GM12878 (cell line): ENCODE measurements at regions not wholly inside any gene's neighbourhood (a gene's known extent, or its start where the extent isn't known, plus 50 kb on each side); places are given as distances from the start of the nearest gene placed in this dataset.

Experiments
- ATAC-seq: fragments of 200-7000 bp; cut with Tn5 transposase; 3 replicates; pipeline ENCODE4 v1.9.1; 2020; ENCODE audit warnings: mild to moderate bottlenecking, moderate library complexity
- BruUV-seq: library from RNA; stranded (reverse); fragments of 400-500 nt; replicated peaks from 2 replicates; lab custom pipeline; 2021; lab: Mats Ljungman, UMichigan
- CTCF ChIA-PET: fragments of 300-600 bp; sonication (Branson Sonifier 250); formaldehyde crosslinking; extraction: SDS; loops from one replicate; lab custom pipeline; 2021; ENCODE audit warnings: inconsistent platforms; lab: Yijun Ruan, JAX
- POLR2A ChIA-PET: fragments of 350-600 bp; formaldehyde crosslinking; extraction: SDS; loops from one replicate; lab custom pipeline; 2021; ENCODE audit warnings: inconsistent platforms; lab: Charles Lee
- RAD21 ChIA-PET: fragments of 300-600 bp; sonication (Branson Sonifier 250); formaldehyde crosslinking; loops from one replicate; lab custom pipeline; 2023; ENCODE audit warnings: antibody characterized with exemption; ENCODE audit not compliant: unreplicated experiment; lab: Charles Lee
- SMC1A ChIA-PET: fragments of 300-600 bp; sonication (Branson Sonifier 250); formaldehyde crosslinking; loops from one replicate; lab custom pipeline; 2023; ENCODE audit not compliant: unreplicated experiment, uncharacterized antibody; lab: Charles Lee
- DNase-seq: peaks from one replicate; pipeline ENCODE4 v3.0.0-alpha.2; 2011; ENCODE audit warnings: low read depth, low spot score
- FAIRE-seq: peaks from 3 replicates; lab custom pipeline; 2011; peaks lifted over from hg19 to GRCh38; lab: Jason Lieb, UNC
- H2AFZ ChIP-seq: 2 replicates; pipeline ENCODE4 v1.6.0; 2011; ENCODE audit warnings: low read depth, low read length, control low read depth; ENCODE audit not compliant: control insufficient read depth
- H3K27ac ChIP-seq: 2 replicates; pipeline ENCODE4 v1.5.1; 2011; ENCODE audit warnings: control low read depth; ENCODE audit not compliant: control insufficient read depth, insufficient read depth
- H3K27me3 ChIP-seq, 2 experiments: replicated peaks in 1 of 2; 2 replicates each; pipeline versions ENCODE4 v1.6.0 to v1.6.1; 2011; ENCODE audit warnings: low read length in 1 of 2; ENCODE audit not compliant: control insufficient read depth in 2 of 2, insufficient read depth in 2 of 2
- H3K36me3 ChIP-seq, 2 experiments: 2 replicates each; pipeline ENCODE4 v1.5.1; 2011; ENCODE audit warnings: low read length in 1 of 2; ENCODE audit not compliant: control insufficient read depth in 2 of 2, insufficient read depth in 2 of 2
- H3K4me1 ChIP-seq: 2 replicates; pipeline ENCODE4 v1.6.1; 2011; ENCODE audit warnings: mild to moderate bottlenecking, low read length, moderate library complexity, mixed read lengths; ENCODE audit not compliant: control insufficient read depth, insufficient read depth
- H3K4me2 ChIP-seq: 2 replicates; pipeline ENCODE4 v1.6.0; 2011; ENCODE audit warnings: control low read depth; ENCODE audit not compliant: control insufficient read depth, insufficient read depth
- H3K4me3 ChIP-seq: fragments of 200-600 bp; sonication (generic); 2 replicates; pipeline ENCODE4 v1.5.1; 2016
- H3K79me2 ChIP-seq: 2 replicates; pipeline ENCODE4 v1.6.0; 2011; ENCODE audit warnings: low read length; ENCODE audit not compliant: control insufficient read depth, insufficient read depth
- H3K9ac ChIP-seq: 2 replicates; pipeline ENCODE4 v1.8.0; 2011; ENCODE audit warnings: low read length, control low read depth, mixed read lengths; ENCODE audit not compliant: control insufficient read depth, insufficient read depth
- H3K9me3 ChIP-seq: replicated peaks from 3 replicates; pipeline ENCODE4 v1.5.1; 2011; ENCODE audit warnings: mild to moderate bottlenecking, low read length; ENCODE audit not compliant: control insufficient read depth, insufficient read depth
- H4K20me1 ChIP-seq: 2 replicates; pipeline ENCODE4 v1.6.0; 2011; ENCODE audit not compliant: control insufficient read depth, insufficient read depth
- E2F8 ChIP-seq: fragments of 450-650 bp; IDR thresholded peaks from 2 replicates; pipeline ENCODE4 v1.6.1; 2018; ENCODE audit warnings: mild to moderate bottlenecking, low read depth, moderate library complexity; ENCODE audit not compliant: partially characterized antibody
- EGR1 ChIP-seq, 2 experiments: IDR thresholded peaks; 1 replicate in 1 of 2; 2 replicates in 1 of 2; pipeline ENCODE4 v1.6.1; 2011 to 2012; ENCODE audit warnings: low read depth in 2 of 2, low read length in 2 of 2, borderline replicate concordance in 1 of 2, mild to moderate bottlenecking in 1 of 2, moderate library complexity in 1 of 2
- EP300 ChIP-seq, 2 experiments: fragments of 150-350 bp in 1 of 2; IDR thresholded peaks; 2 replicates each; pipeline ENCODE4 v1.6.1; 2011 to 2012; ENCODE audit warnings: low read depth in 2 of 2, low read length in 2 of 2, borderline replicate concordance in 1 of 2, improper control_type of control experiment in 1 of 2, inconsistent platforms in 1 of 2; ENCODE audit not compliant: control insufficient read depth in 1 of 2
- FOS ChIP-seq: IDR thresholded peaks from 3 replicates; pipeline ENCODE4 v1.6.1; 2011; ENCODE audit warnings: borderline replicate concordance; ENCODE audit not compliant: insufficient read length; ENCODE audit errors: extremely low read depth
- IRF3 ChIP-seq: fragments of 450-650 bp; IDR thresholded peaks from 2 replicates; pipeline ENCODE4 v1.6.1; 2014; ENCODE audit warnings: mild to moderate bottlenecking
- JUNB ChIP-seq: IDR thresholded peaks from 2 replicates; pipeline ENCODE4 v1.6.1; 2016; ENCODE audit warnings: antibody characterized with exemption, mild to moderate bottlenecking
- JUND ChIP-seq: IDR thresholded peaks from 2 replicates; pipeline ENCODE4 v1.6.1; 2012; ENCODE audit warnings: low read depth, mild to moderate bottlenecking, low read length, improper control_type of control experiment, moderate library complexity
- KDM1A ChIP-seq: fragments of 200-600 bp; sonication (generic); IDR thresholded peaks from 2 replicates; pipeline ENCODE4 v1.6.1; 2016; ENCODE audit warnings: borderline replicate concordance
- NFYA ChIP-seq: IDR thresholded peaks from 2 replicates; pipeline ENCODE4 v1.6.1; 2011; ENCODE audit warnings: low read depth, mild to moderate bottlenecking, low read length, improper control_type of control experiment, borderline replicate concordance
- NKRF ChIP-seq: fragments of 450-650 bp; conservative IDR thresholded peaks from 2 replicates; pipeline ENCODE4 v1.6.1; 2017; ENCODE audit warnings: mild to moderate bottlenecking, moderate library complexity
- NR2C2 ChIP-seq: IDR thresholded peaks from 2 replicates; pipeline ENCODE4 v1.6.1; 2011; ENCODE audit warnings: borderline replicate concordance, low read depth; ENCODE audit not compliant: control insufficient read depth, insufficient read length
- RAD51 ChIP-seq: fragments of 450-650 bp; IDR thresholded peaks from 2 replicates; pipeline ENCODE4 v1.6.1; 2016; ENCODE audit warnings: moderate library complexity, mild to moderate bottlenecking, inconsistent platforms
- RBBP5 ChIP-seq: fragments of 200-600 bp; sonication (generic); conservative IDR thresholded peaks from 2 replicates; pipeline ENCODE4 v1.6.1; 2016
- RCOR1 ChIP-seq: conservative IDR thresholded peaks from 2 replicates; pipeline ENCODE4 v1.6.1; 2012; ENCODE audit warnings: low read depth, low read length, improper control_type of control experiment
- SIN3A ChIP-seq: IDR thresholded peaks from 2 replicates; pipeline ENCODE4 v1.6.1; 2012; ENCODE audit warnings: low read depth, low read length, improper control_type of control experiment
- SREBF1 ChIP-seq: IDR thresholded peaks from 2 replicates; pipeline ENCODE4 v1.6.1; 2012; ENCODE audit warnings: mild to moderate bottlenecking, low read length
- SUZ12 ChIP-seq: fragments of 200-600 bp; sonication (generic); IDR thresholded peaks from one replicate; pipeline ENCODE4 v1.6.1; 2018; ENCODE audit warnings: antibody characterized with exemption, mild to moderate bottlenecking; ENCODE audit not compliant: unreplicated experiment
- TCF3 ChIP-seq: IDR thresholded peaks from 2 replicates; pipeline ENCODE4 v1.6.1; 2012; ENCODE audit warnings: low read depth, mild to moderate bottlenecking, low read length, borderline replicate concordance; ENCODE audit not compliant: insufficient read depth
- WGBS: methylation state at CpG from one replicate; pipeline ENCODE4 v1.1.6; 2016; ENCODE audit warnings: low lambda C conversion rate; ENCODE audit not compliant: insufficient replicate concordance, insufficient coverage; ENCODE audit errors: missing lambda C conversion rate; 5-methylcytosine and 5-hydroxymethylcytosine counted together
- in situ Hi-C: fragments of 300-500 bp; cut with MboI; formaldehyde crosslinking; loops from 9 replicates; pipeline ENCODE4 v1.14.3; 2018; ENCODE audit warnings: mixed read lengths
- intact Hi-C: fragments of 100-400 bp; cut with micrococcal nuclease; formaldehyde crosslinking; loops from one replicate; pipeline ENCODE4 v1.14.2; 2022; ENCODE audit not compliant: unreplicated experiment

GRCh38 chr16:76183647-76184046 lies 93.6 kb upstream of the CNTNAP4 start (continued):
- TF ChIP-seq NKRF = no peak
- no peak for TF ChIP-seq JUND
- TF ChIP-seq E2F8 = no peak
- TF ChIP-seq SIN3A = no peak
- no peak for TF ChIP-seq RAD51
- TF ChIP-seq RCOR1 = no peak
- TF ChIP-seq RBBP5 = no peak
- TF ChIP-seq JUNB = no peak
- no peak for TF ChIP-seq FOS

GRCh38 chr16:76190057-76190456 lies 87.1 kb upstream of the CNTNAP4 start:
- Histone ChIP-seq H3K79me2 (no peaks in the 10 kb centered on the region), H3K4me2 (no peak overlapping the region), H3K4me3 (no peak overlapping the region), H3K4me1 (no peaks in the 10 kb centered on the region), H3K9ac (no peak overlapping the region), H3K36me3 (no peaks in the 10 kb centered on the region), H4K20me1 (no peaks in the 10 kb centered on the region), H3K9me3 (no peaks in the 10 kb centered on the region), H3K27me3 (no peaks in the 10 kb centered on the region), H2AFZ (no peak overlapping the region), H3K27ac (no peak overlapping the region)
- CTCF ChIA-PET = no interaction called here
- RAD21 ChIA-PET = no interaction called here
- DNase-seq (no peak), ATAC-seq (no peak), FAIRE-seq (no peak)
- WGBS = 46% methylated on average over 2 of the region's 2 CpGs
- in situ Hi-C loops (no loop called here), intact Hi-C loops (no loop called here)
- POLR2A ChIA-PET = no interaction called here
- SMC1A ChIA-PET = interaction anchor here (1.3 kb wide), 1 partner anchor 16 kb away, joined by 3 read pairs; no protein-coding TSS in a partner anchor
- no TSS peak for BruUV-seq
- no peak for TF ChIP-seq NFYA
- no peak for TF ChIP-seq IRF3
- no peak for TF ChIP-seq KDM1A
- TF ChIP-seq SREBF1 = no peak
- TF ChIP-seq TCF3 = no peak
- TF ChIP-seq EGR1 (IDR thresholded peaks at IDR 0.05; ENCODE audit: borderline replicate concordance in 1 of 2, low read depth in 2 of 2, low read length in 2 of 2) = no peak
- no peak for TF ChIP-seq EP300 (IDR thresholded peaks at IDR 0.05; ENCODE audit: borderline replicate concordance in 1 of 2, control insufficient read depth in 1 of 2, low read depth in 2 of 2, low read length in 2 of 2)
- no peak for TF ChIP-seq NR2C2
- no peak for TF ChIP-seq SUZ12
